SK-N-DZ (cell line): ENCODE measurements at regions not wholly inside any gene's neighbourhood (a gene's known extent, or its start where the extent isn't known, plus 50 kb on each side); places are given as distances from the start of the nearest gene placed in this dataset.
"Not testable (repeated sequence)": the region's sequence is repeated elsewhere in the genome, so short reads cannot be mapped to it uniquely, and the experiment has no call there.

Experiments used
- DNase-seq: peaks from one replicate; pipeline ENCODE4 v3.0.0-alpha.2; 2015; ENCODE audit warnings: low spot score

DNA sequence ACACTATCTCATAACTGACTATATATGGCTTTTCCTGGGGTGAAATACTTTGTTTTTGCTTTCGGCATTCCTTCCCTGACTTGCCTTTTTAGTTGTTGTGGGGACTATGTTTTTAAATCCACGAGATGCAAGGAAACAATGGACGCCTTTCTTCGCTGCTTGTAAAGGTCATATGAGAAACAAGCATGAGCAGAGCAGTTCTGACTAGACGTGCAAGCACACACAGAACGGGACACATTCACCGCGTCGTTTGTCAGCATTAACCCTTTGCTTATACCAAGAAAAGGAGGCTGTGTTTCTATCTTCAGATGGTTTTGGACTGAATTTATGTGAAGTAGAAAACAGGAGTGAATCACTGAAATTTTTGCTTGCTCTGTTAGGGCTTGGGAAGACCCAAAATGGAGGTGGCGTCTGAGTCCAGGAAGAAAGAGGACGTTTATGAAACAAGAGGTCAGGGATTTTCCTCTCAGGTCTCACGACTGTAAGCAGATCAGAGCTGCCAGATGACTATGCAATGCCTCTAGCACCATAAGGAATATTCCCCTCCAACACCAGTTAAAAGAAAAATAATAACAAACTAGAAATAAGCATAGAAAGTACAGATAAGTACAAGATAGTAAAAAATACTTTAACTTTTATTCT lies 358.9 kb downstream of the DLEU7 start:
- DNase-seq: no peak

DNA sequence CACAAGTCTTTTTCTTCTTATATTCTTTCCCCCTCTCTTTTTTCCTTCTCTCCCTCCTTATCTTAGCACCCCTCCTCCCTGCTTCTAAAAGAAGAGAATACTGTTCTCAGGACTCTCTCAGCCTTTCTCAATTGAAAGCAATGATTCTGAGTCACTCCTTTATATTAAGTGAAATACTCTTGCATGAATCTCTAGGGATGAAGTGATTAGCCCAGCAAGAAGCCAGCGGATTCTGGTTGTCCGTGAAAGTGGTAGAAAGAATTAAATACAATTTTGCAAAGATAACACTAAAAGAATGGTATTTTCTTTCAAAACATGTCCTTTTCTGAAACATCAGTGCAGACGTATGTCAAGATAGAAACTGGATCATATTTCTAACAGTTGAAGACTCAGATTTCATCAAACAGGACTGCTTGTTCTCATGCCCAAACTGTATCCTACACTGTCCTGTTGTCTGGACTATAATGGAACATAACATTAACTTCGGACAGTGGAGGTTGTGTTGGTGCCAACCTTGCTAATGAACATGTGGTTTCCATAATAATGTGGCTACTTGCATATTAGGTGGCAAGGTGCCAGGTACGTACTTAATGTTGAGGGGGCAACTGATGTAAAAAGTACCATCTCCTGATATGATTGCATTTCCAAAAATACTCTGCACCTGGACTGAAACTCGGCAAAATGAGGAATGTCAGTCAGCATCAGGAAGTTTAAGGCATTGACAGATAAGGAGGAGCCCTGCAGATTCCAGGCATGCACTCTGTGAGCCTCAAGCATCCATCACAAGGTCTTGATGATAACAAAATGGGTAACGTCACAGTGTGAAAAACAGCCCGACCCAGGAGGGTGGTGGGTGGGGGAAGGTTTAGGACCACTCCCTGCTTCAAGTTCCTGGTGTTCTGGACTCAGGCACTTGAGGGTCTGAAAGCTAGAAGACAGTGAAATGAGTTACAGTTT lies 357.2 kb downstream of the DLEU7 start:
- DNase-seq: peak; percentile 20

DNA sequence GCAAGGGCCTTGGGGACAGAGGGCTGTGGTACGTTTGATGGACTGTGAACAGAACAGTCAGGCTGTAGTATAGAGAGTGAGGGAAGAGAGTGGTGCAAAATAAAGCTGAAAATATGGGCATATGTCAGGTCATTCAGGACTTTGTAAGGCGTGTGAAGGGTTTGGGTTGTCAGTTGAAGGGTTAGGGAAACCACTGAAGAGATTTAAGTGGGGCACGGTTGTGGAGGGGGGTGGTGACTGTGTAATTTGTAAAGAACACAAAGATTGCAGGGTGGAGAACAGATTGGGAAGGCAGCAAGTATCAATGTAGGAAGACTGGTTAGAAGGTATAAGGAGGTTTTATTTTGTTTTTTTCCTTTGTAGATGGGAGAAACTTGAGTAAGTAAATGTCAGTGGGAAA lies 349.8 kb downstream of the DLEU7 start:
- no peak for DNase-seq

DNA sequence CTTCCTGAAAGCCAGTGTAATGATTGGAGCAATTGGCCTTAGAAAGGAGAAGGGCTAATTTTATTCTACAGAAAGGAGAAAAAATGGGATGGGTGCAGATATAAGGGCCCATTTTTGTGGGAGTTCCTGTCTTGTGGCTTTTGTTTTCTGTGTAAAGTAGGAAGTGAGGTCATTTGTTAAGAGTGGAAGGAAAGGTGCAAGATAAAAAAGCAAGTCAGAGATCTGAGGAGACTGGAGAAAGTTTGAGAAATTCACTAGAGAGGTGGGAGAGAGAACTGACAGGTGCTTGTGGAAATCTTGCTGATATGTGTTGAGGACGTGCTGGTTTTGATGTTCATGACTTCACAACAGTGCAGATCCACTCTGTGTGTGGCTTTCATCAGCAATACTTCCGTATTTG lies 349.4 kb downstream of the DLEU7 start:
- no peak for DNase-seq

DNA sequence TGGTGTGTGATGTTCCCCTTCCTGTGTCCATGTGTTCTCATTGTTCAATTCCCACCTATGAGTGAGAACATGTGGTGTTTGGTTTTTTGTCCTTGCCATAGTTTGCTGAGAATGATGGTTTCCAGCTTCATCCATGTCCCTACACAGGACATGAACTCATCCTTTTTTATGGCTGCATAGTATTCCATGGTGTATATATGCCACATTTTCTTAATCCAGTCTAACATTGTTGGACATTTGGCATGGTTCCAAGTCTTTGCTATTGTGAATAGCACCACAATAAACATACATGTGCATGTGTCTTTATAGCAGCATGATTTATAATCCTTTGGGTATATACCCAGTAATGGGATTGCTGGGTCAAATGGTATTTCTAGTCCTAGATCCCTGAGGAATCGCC lies 340.3 kb downstream of the DLEU7 start:
- DNase-seq: not testable (repeated sequence)

DNA sequence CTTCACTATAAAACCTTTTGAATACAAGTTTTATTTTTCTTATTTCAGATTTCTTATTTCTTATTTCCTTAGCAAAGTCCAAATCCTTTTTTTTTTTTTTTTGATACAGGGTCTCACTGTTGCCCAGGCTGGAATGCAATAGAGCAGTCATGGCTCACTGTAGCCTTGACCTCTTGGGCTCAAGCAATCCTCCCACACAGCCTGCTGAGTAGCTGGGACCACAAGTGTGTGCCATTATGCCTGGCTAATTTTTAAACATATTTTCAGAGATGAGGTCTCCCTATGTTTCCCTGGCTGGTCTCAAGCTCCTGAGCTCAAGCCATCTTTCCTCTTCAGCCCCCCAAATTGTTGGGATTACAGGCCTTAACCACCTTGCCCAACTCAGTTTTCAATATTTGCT lies 334.3 kb downstream of the DLEU7 start:
- no peak for DNase-seq

DNA sequence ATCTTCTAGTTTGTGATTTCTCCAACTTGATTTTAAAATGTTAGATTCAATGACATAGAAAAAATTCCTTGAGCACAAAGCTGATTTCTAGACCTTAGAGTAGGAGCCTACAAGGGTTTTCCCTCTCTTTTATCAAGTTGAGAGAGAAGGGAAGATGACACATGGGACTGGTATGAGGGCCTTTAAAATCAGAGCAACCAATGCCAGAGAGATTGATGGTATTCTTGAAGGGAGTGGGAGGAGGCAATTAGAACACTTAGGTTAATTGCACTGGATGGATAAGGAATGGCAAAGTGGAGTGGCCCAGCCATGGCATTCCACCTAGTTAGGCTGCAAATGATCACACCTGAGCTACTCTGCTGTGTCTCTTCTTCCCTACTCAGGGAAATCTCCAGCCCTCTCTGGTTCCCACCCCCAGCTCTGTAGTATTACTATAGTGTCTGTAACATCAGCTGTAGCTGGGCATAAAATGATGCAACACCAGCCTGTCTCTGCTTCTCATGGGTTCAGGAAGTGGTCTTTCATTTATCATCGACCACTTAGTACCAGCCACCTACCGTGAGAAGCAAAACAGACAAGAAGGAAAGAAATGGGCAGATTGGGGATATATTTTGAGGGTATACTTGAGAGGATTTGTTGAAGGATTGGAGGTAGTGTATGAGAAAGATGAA lies 333.6 kb downstream of the DLEU7 start:
- no peak for DNase-seq

DNA sequence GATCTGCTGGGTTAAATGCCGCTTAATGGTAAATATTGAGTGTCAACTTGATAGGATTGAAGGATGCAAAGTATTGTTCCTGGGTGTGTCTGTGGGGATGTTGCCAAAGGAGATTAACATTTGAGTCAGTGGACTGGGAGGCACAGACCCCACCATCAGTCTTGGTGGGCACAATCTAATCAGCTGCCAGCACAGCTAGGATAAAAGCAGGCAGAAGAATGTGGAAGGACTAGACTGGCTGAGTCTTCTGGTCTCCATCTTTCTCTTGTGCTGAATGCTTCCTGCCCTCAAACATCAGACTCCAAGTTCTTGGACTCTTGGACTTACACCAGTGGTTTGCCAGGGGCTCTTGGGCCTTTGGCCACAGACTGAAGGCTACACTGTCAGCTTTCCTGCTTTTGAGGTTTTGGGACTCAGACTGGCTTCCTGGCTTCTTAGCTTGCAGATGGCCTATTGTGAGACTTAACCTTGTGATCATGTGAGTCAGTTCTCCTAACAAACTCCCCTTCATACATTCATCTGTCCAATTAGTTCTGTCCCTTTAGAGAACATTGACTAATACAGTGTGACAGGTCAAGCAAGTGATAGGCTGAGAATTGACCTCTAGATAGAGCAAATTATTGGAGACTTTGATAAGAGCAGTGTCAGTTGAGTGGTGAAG lies 332.5 kb downstream of the DLEU7 start:
- not testable (repeated sequence) for DNase-seq

DNA sequence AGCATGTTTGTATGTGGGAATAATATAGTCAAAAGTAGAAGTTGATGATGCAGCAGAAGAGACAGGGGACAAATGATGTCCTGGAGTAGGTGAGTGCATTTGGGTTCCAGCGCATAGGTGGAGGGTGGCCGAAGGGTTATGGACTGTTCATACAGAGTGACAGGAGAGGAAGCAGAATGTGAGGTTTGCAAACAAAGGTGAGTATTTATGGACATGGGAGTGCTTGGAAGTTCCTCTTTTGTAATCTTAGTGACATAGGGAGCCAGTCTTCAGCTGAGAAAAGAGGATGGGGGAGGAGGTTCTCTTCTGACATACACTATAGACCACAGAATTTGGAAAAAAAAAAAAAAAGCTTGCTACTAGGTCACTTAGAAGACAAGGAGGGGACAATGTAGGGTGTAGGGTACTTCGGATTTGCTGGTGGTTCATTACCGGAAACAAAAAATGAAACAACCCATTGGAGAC lies 331.6 kb downstream of the DLEU7 start:
- no peak for DNase-seq

DNA sequence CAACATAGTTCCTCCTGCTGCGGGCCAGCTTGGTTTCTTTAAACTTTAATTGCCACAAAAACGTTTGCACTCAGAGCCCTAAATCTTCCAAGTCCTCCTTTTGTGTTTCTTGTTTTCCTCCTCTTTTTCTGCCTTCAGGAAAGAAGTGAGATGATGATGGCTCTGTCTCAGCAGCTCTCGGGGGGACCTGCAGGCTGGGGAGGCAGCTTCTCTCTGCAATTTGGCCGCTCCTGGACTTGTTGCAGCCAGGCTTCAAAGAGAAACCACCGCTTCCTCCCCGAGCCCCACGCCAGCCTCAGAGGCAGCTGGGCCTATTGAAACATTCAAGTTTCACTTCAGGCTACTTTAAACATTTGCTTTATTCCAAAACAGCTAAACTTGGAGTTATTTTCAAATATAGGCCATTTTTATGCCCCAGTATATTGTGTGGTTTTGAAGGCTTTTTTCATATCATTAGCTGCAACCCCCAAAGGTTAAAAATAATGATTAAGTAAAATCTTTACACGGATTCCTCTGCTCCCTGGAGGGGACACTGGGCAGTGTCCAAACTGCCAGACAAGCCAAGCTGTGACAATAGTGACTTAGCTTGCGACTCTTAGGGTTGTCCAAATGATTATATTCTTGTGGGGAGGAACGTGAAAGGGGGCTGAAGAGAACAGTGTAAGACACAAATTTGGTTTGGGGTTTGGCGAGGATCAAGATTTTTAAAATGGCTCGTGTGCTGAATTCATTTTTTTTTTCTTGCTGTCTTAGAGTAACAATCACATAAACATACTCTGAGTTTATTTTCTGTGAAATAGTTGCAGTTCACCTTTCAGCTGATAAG lies 330.8 kb downstream of the DLEU7 start:
- DNase-seq: no peak

DNA sequence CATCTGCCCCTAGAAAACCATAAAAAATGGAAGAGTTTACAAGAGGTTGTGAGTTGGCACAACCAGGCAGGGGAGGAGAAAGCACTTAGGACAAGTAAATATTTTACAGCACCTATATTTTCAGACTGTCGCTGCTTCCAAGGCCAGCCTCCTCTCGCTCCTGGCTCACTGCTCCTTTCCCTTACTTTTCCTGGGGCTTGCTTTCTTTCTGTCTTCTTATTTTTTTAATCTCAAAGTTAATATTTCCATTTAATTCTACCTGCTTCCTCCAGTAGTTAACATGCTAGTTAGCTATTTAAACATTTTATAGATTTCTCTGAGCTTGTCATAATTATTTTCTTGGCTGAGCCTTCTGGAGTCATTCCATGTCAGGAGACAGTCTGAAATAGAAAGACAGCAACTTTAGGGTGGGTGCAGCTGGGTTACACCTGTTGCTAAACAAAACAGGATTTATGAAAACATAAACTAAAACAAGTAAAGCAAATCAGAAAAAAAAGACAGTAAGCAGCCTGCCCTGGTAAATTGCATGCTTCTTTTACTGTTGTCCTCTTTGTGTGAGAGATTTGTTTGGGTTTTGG lies 330.1 kb downstream of the DLEU7 start:
- no peak for DNase-seq

DNA sequence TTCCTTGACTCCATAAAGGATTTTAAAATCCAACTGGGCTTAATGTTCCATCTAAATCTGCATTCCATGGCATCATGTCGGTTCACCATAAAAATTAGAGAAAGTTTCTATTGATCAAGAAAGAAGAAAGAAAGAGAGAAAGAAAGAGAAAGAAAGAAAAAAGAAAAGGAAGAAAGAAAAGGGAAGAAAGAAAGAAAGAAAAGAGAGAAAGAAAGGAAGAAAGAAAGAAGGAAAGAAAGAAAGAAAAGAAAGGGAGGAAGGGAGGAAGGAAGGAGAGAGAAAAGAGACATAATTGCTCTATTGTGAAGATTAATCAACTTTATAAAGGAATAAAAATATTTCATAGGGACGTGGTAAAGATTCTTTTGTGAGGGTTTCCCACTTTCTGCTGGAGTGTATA lies 329.2 kb downstream of the DLEU7 start:
- DNase-seq: no peak

DNA sequence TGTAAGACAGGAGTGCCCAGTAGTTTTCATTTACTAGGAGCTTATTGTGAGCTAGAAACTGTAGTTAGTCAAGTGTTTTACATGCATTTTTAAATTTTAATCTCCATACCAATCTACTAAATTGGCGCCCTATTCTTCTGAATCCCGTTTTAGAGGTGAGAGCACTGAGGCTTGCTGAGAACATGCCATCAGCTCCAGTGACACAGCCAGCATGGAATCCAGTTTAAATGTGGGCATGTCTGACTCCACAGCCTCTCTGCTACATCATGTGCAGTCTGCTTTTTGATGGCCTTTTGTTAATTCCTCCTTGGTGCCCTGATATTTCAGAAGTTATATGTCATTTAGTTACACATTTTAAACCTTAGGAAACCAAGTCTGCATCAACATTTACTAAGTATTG lies 325.4 kb downstream of the DLEU7 start:
- no peak for DNase-seq

DNA sequence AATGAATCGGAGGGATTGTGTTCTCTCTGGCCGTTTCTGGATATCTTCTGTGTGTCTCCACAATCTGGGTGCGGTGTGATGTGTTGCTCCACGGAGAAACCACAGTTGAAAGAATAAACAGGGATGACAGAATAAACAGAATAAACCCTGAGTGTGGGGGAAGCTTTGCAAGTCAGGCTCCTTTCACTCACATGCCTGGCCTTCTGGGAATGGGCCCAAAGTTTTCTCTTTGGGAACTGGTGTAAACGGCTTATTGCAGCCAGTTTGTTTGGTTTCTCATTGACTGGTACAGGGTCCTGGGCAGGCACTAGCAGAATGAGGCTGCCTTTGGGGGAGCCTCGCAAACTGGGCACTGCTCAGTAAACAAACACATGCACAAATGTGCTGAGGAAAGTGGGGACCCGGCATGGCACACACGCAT lies 324.7 kb downstream of the DLEU7 start:
- DNase-seq: no peak

DNA sequence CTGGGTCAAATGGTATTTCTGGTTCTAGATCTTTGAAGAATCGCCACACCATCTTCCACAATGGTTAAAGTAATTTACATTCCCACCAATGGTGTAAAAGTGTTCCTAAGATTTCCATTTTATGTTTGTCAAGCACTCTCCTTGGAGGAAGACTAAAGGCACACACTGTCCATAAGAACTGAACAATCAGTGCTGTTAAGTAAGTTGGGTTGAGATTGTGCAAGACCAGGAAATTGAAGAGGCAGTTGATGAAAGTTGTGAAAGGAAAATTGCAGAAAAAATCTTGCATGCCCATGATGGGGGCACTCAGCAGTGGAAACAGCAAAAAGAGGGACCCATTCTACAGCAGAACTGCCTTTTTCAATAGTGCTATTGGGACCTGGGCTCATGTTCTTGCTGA lies 323.6 kb downstream of the DLEU7 start:
- no peak for DNase-seq

DNA sequence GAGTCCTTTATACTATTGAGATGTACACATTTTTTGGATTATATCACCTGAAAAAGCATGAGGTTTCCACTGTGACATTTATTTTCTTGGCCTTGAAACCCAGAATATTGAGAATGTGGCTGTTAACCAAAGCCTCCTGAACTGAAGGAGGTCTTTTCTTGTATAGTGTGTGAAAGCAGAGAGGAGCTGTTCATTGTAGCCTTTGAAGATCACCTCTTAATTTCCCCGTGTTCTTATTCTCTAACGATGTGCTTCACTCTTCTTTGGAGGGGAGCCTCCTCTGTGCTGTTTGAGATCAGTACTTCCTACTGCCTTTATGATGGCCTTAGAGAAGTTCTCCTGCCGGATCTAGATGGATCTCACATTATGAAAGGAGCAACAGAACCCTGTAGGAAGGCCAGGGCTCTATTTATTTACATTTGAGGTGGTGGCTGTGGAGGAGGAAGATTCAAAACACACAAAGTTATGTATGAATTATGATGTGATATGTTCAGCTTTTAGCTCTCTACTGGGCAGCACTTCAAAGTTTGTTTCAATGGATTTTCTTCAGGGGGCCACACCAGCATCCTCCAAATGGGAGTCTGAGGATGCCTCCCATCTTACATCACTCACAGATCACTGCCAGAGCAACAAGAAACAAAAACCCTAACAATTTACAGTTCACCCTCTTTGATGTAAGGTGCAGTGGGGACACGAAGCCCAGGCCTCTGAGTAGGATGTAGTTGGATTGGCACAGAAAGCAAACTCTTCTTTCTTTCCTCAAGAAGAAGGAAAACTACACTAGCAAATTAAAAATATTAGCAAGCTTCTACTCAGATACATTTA lies 322.3 kb downstream of the DLEU7 start:
- DNase-seq: no peak

DNA sequence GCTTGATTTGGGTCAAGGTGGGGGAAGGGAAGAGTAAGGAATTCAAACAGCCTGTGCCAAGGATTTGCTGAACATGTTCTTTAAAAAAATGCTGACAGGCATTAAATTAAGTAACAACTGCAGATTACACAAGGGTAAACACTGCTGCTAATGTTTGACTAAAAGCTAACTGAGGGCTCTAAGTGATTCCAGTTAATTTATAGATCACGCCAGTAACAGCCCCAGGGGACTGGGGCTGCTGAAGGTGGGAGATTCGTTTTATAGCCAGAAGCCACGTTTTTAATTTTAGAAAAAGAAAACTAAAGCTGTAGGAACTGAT lies 321.7 kb downstream of the DLEU7 start:
- no peak for DNase-seq

DNA sequence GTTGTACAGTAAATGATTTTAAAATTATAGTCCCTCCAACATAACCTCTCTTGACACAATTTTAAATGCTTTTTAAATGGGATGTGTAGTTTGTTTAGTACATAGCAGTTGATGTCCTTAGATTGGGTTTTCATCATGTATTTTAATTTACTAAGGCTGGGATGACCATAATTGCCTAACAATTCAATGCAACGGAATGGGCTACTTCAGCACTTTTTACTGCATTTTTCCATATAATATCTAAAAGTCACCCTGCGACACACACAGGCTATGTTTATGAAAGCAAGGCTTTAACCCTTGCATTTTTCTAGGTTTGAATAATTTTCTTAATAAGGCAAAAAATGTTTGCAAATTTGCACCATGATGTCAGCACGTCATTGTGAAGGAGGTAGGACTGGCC lies 321.0 kb downstream of the DLEU7 start:
- DNase-seq: no peak

DNA sequence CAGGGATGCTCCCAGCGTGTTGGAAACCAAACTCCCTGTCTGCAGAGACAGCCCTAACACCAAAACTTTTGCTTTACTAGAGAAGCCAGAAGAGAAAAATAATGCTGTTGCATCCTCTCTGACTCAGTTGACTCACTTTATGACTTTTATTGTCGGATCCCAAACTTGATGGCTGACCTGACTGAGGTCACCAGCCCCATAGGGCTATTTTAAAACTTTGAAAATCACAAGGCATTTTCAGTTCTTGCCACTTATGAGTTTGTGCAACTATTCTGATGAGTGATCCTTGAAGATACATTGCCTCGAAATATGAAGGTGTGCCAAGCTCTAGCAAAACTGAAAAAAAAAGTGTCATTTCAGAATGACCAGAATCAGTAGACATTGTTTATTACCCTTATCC lies 320.2 kb downstream of the DLEU7 start:
- no peak for DNase-seq

DNA sequence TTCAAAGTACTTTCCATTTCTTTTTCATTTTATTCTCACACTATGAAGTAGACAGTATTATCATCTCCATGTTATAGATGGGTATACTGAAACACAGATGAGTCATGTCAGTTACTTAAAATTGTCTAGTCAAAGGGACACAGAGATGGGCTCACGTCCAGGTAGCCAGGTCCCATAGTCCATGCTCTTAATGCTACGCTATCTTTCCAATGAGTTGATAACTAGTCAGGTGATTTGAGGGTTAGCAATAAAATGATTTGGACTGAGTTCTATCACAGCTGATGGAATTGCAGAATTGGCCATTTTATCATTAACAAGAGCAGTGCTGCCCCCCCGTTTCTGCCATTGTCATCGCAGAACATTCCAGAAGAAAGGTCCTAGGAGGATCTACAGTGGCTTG lies 318.9 kb downstream of the DLEU7 start:
- no peak for DNase-seq
